H1 (cell line): ENCODE measurements at regions not wholly inside any gene's neighbourhood (a gene's known extent, or its start where the extent isn't known, plus 50 kb on each side); places are given as distances from the start of the nearest gene placed in this dataset.

Source experiments
- CTCF ChIA-PET: fragments of 300-600 bp; sonication (Branson Sonifier 250); formaldehyde crosslinking; loops from one replicate; lab custom pipeline; 2021; ENCODE audit not compliant: partially characterized antibody; lab: Charles Lee
- POLR2A ChIA-PET: fragments of 300-600 bp; sonication (Branson Sonifier 250); formaldehyde crosslinking; loops from one replicate; lab custom pipeline; 2021; ENCODE audit warnings: inconsistent platforms; ENCODE audit not compliant: partially characterized antibody; lab: Charles Lee
- DNase-seq, 2 experiments: peaks; one replicate each; pipeline versions ENCODE4 v3.0.0 to v3.0.0-alpha.2; 2010 to 2022; ENCODE audit warnings: low spot score in 2 of 2, low read depth in 1 of 2, mixed read lengths in 1 of 2
- FAIRE-seq: peaks from 2 replicates; lab custom pipeline; 2011; peaks lifted over from hg19 to GRCh38; lab: Jason Lieb, UNC
- H2AFZ ChIP-seq: 2 replicates; pipeline ENCODE4 v1.8.1; 2012; ENCODE audit warnings: low read length, inconsistent platforms
- H2AK5ac ChIP-seq: 2 replicates; pipeline ENCODE4 v1.6.1; 2013; ENCODE audit warnings: low read depth, low read length
- H2BK120ac ChIP-seq: replicated peaks from 2 replicates; pipeline ENCODE3; 2013; ENCODE audit warnings: low read depth, low read length, inconsistent platforms
- H2BK12ac ChIP-seq: 2 replicates; pipeline ENCODE4 v1.6.1; 2013; ENCODE audit warnings: low read depth, low read length
- H2BK15ac ChIP-seq: 2 replicates; pipeline ENCODE4 v1.6.1; 2013; ENCODE audit warnings: low read length
- H2BK20ac ChIP-seq: 2 replicates; pipeline ENCODE4 v1.6.1; 2013; ENCODE audit warnings: low read length
- H2BK5ac ChIP-seq: 2 replicates; pipeline ENCODE4 v1.6.1; 2013; ENCODE audit warnings: low read depth, low read length
- H3K14ac ChIP-seq: 2 replicates; pipeline ENCODE4 v1.6.1; 2013; ENCODE audit warnings: inconsistent platforms; ENCODE audit not compliant: insufficient read length
- H3K18ac ChIP-seq: 2 replicates; pipeline ENCODE4 v1.6.1; 2013; ENCODE audit warnings: low read length; ENCODE audit errors: extremely low read depth
- H3K23ac ChIP-seq: 2 replicates; pipeline ENCODE4 v1.6.1; 2013; ENCODE audit warnings: inconsistent platforms; ENCODE audit not compliant: insufficient read length
- H3K23me2 ChIP-seq: 2 replicates; pipeline ENCODE4 v1.6.1; 2013; ENCODE audit warnings: low read depth, low read length
- H3K27ac ChIP-seq: 2 replicates; pipeline ENCODE4 v1.6.1; 2011; ENCODE audit warnings: low read depth, low read length, inconsistent platforms
- H3K27me3 ChIP-seq, 4 experiments: replicated peaks in 1 of 4; 1 replicate in 1 of 4; 2 replicates in 3 of 4; pipeline versions ENCODE4 v1.6.1 to v1.8.1; 2011 to 2013; ENCODE audit warnings: low read length in 3 of 4, mild to moderate bottlenecking in 3 of 4, inconsistent platforms in 2 of 4, mixed read lengths in 2 of 4, moderate library complexity in 1 of 4; ENCODE audit not compliant: control insufficient read depth in 3 of 4, insufficient read depth in 3 of 4; ENCODE audit errors: extremely low read depth in 1 of 4
- H3K36me3 ChIP-seq, 4 experiments: 2 replicates each; pipeline versions ENCODE4 v1.6.1 to v1.8.1; 2011 to 2013; ENCODE audit warnings: mild to moderate bottlenecking in 4 of 4, low read length in 3 of 4, moderate library complexity in 2 of 4, control low read depth in 1 of 4, inconsistent platforms in 1 of 4; ENCODE audit not compliant: insufficient read depth in 4 of 4, control insufficient read depth in 2 of 4
- H3K4ac ChIP-seq: replicated peaks from 2 replicates; pipeline ENCODE3; 2013; ENCODE audit warnings: low read length, low read depth, mixed read lengths, inconsistent platforms; ENCODE audit not compliant: insufficient read length
- H3K4me1 ChIP-seq, 4 experiments: replicated peaks in 1 of 4; 1 replicate in 1 of 4; 2 replicates in 3 of 4; pipeline versions ENCODE4 v1.6.1 to v1.8.1; 2011 to 2013; ENCODE audit warnings: low read length in 3 of 4, inconsistent platforms in 2 of 4, mixed read lengths in 1 of 4; ENCODE audit not compliant: insufficient read depth in 4 of 4, control insufficient read depth in 3 of 4
- H3K4me2 ChIP-seq, 2 experiments: 2 replicates each; pipeline versions ENCODE4 v1.6.1 to v1.8.1; 2011 to 2013; ENCODE audit warnings: low read depth in 2 of 2, low read length in 2 of 2, control low read depth in 1 of 2, inconsistent platforms in 1 of 2, mild to moderate bottlenecking in 1 of 2; ENCODE audit not compliant: insufficient read depth in 1 of 2
- H3K4me3 ChIP-seq, 4 experiments: fragments of 200-600, 300-600 bp in 1 of 4; sonication (generic), shearing (Covaris generic), sonication (Bioruptor Twin) in 1 of 4; 2 replicates each; pipeline versions ENCODE4 v1.5.1 to v1.8.1; 2011 to 2016; ENCODE audit warnings: low read length in 4 of 4, low read depth in 3 of 4, control low read depth in 2 of 4, inconsistent platforms in 2 of 4, mild to moderate bottlenecking in 2 of 4, mixed read lengths in 1 of 4, moderate library complexity in 1 of 4; ENCODE audit not compliant: insufficient read depth in 2 of 4; ENCODE audit errors: extremely low read depth in 1 of 4
- H3K56ac ChIP-seq: replicated peaks from 2 replicates; pipeline ENCODE3; 2013; ENCODE audit warnings: low read depth, mild to moderate bottlenecking, mixed read lengths, low read length, inconsistent platforms; ENCODE audit not compliant: insufficient read length
- H3K79me1 ChIP-seq: 2 replicates; pipeline ENCODE4 v1.6.1; 2013; ENCODE audit warnings: low read depth, low read length, control low read depth
- H3K79me2 ChIP-seq, 2 experiments: 2 replicates each; pipeline versions ENCODE4 v1.6.1 to v1.8.1; 2012 to 2013; ENCODE audit warnings: low read length in 2 of 2, mild to moderate bottlenecking in 2 of 2, inconsistent platforms in 1 of 2; ENCODE audit not compliant: insufficient read depth in 2 of 2, control insufficient read depth in 1 of 2
- H3K9ac ChIP-seq, 4 experiments: replicated peaks in 1 of 4; 1 replicate in 1 of 4; 2 replicates in 3 of 4; pipeline versions ENCODE4 v1.6.1 to v1.8.1; 2011 to 2013; ENCODE audit warnings: low read depth in 3 of 4, low read length in 3 of 4, control low read depth in 2 of 4, mild to moderate bottlenecking in 2 of 4, moderate library complexity in 2 of 4, inconsistent platforms in 1 of 4; ENCODE audit errors: extremely low read depth in 1 of 4
- H3K9me3 ChIP-seq, 2 experiments: 2 replicates each; pipeline versions ENCODE4 v1.6.1 to v1.8.1; 2012 to 2013; ENCODE audit warnings: mild to moderate bottlenecking in 2 of 2, moderate library complexity in 2 of 2, control low read depth in 1 of 2, inconsistent platforms in 1 of 2, low read depth in 1 of 2, low read length in 1 of 2, mixed read lengths in 1 of 2; ENCODE audit not compliant: insufficient read depth in 2 of 2
- H4K20me1 ChIP-seq, 2 experiments: replicated peaks in 1 of 2; 2 replicates each; pipeline versions ENCODE3 to v1.8.1; 2011 to 2013; ENCODE audit warnings: inconsistent platforms in 2 of 2, low read length in 2 of 2, mild to moderate bottlenecking in 1 of 2; ENCODE audit not compliant: insufficient read depth in 2 of 2, control insufficient read depth in 1 of 2
- H4K5ac ChIP-seq: 2 replicates; pipeline ENCODE4 v1.6.1; 2013; ENCODE audit warnings: low read length, low read depth, mixed read lengths, inconsistent platforms; ENCODE audit not compliant: insufficient read length
- H4K8ac ChIP-seq: 2 replicates; pipeline ENCODE4 v1.8.0; 2013; ENCODE audit warnings: mild to moderate bottlenecking, moderate library complexity, low read length, inconsistent platforms; ENCODE audit not compliant: insufficient read depth; ENCODE audit errors: extremely low read depth
- H4K91ac ChIP-seq: replicated peaks from 2 replicates; pipeline ENCODE3; 2013; ENCODE audit warnings: low read length, mixed read lengths, inconsistent platforms; ENCODE audit not compliant: insufficient read length
- ASH2L ChIP-seq: fragments of 200-600, 300-600 bp; sonication (generic); IDR thresholded peaks from one replicate; pipeline ENCODE4 v1.7.1; 2017; ENCODE audit warnings: low read length
- CBX8 ChIP-seq: fragments of 300-800, 300-1000 bp; sonication (generic); IDR thresholded peaks from 2 replicates; pipeline ENCODE4 v1.7.1; 2016; ENCODE audit warnings: low read depth, low read length, borderline replicate concordance
- CHD2 ChIP-seq: IDR thresholded peaks from 2 replicates; pipeline ENCODE4 v1.6.1; 2012; ENCODE audit warnings: low read length, improper control_type of control experiment
- EP300 ChIP-seq, 2 experiments: IDR thresholded peaks; 1 replicate in 1 of 2; 2 replicates in 1 of 2; pipeline ENCODE4 v1.6.1; 2011 to 2012; ENCODE audit warnings: low read depth in 2 of 2, low read length in 2 of 2, mild to moderate bottlenecking in 2 of 2, borderline replicate concordance in 1 of 2, inconsistent platforms in 1 of 2, moderate library complexity in 1 of 2
- GTF2F1 ChIP-seq: IDR thresholded peaks from 2 replicates; pipeline ENCODE4 v1.6.1; 2012; ENCODE audit warnings: low read depth, low read length, improper control_type of control experiment, borderline replicate concordance
- HDAC6 ChIP-seq: IDR thresholded peaks from one replicate; pipeline ENCODE4 v1.7.1; 2012; ENCODE audit warnings: low read depth, mild to moderate bottlenecking, inconsistent platforms, low read length, moderate library complexity
- KDM1A ChIP-seq: fragments of 200-600, 300-600 bp; sonication (generic); IDR thresholded peaks from 2 replicates; pipeline ENCODE4 v1.7.1; 2016; ENCODE audit warnings: mild to moderate bottlenecking, low read length, borderline replicate concordance
- RAD21 ChIP-seq, 2 experiments: IDR thresholded peaks in 1 of 2; conservative IDR thresholded peaks in 1 of 2; 2 replicates each; pipeline ENCODE4 v1.6.1; 2011; ENCODE audit warnings: low read depth in 2 of 2, low read length in 2 of 2, improper control_type of control experiment in 1 of 2, inconsistent platforms in 1 of 2, mild to moderate bottlenecking in 1 of 2, moderate library complexity in 1 of 2
- SIRT6 ChIP-seq: IDR thresholded peaks from one replicate; pipeline ENCODE4 v1.7.1; 2012; ENCODE audit warnings: low read length, inconsistent platforms
- SP2 ChIP-seq: IDR thresholded peaks from 2 replicates; pipeline ENCODE4 v1.6.1; 2012; ENCODE audit warnings: mild to moderate bottlenecking, low read length, inconsistent platforms
- TAF1 ChIP-seq: IDR thresholded peaks from 2 replicates; pipeline ENCODE4 v1.6.1; 2011; ENCODE audit warnings: mild to moderate bottlenecking, low read depth, low read length
- ZNF274 ChIP-seq: IDR thresholded peaks from 2 replicates; pipeline ENCODE4 v1.7.0; 2012; ENCODE audit warnings: low read length, borderline replicate concordance; ENCODE audit errors: extremely low read depth
- WGBS, 2 experiments: shearing (Covaris generic) in 1 of 2; methylation state at CpG; one replicate each; pipeline versions ENCODE4 v1.1.6 to v1.1.7; 2013 to 2015; ENCODE audit warnings: low lambda C conversion rate in 2 of 2, mixed read lengths in 2 of 2, inconsistent platforms in 1 of 2, low coverage in 1 of 2, missing lambda C conversion rate in 1 of 2; ENCODE audit not compliant: insufficient replicate concordance in 2 of 2, insufficient coverage in 1 of 2, insufficient read length in 1 of 2; ENCODE audit errors: extremely low coverage in 1 of 2, missing lambda C conversion rate in 1 of 2; 5-methylcytosine and 5-hydroxymethylcytosine counted together
- TF ChIP-seq, protein P1 (sequence below): IDR thresholded peaks from 2 replicates; pipeline ENCODE4 v1.6.1; 2012; ENCODE audit warnings: inconsistent platforms

DNA sequence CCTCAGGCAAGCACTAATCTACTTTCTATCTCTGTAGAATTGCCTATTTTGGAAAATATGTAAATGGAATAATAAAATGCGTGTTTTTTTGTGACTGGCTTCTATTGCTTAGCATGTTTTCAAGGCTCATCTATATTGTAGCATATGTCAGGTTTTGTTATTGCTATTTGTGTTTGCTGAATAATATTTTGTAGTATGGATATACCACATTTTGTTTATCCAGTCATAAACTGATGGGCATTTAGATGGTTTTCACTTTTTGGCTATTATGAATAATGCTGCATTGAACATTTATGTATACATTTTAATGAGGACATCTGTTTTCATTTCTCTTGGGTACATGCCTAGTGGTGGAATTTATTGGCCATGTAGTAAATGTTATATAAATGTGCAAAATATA lies 183.3 kb upstream of the ZP4 start:
- FAIRE-seq: no peak
- POLR2A ChIA-PET: no interaction called here
- CTCF ChIA-PET: interaction anchor here (2.3 kb wide), 1 partner anchor 210 kb away, joined by 6 read pairs; no protein-coding TSS in a partner anchor

More for the DNA sequence above, 183.3 kb upstream of the ZP4 start:
- Histone ChIP-seq H4K5ac (no peak overlapping the region), H2BK120ac (no peak overlapping the region), H2BK12ac (no peak overlapping the region), H4K91ac (no peak overlapping the region), H2AK5ac (no peak overlapping the region), H2BK5ac (no peak overlapping the region), H3K18ac (no peak overlapping the region), H3K56ac (no peak overlapping the region), H4K20me1 (no peaks in the 10 kb centered on the region), H3K4me1 (no peaks in the 10 kb centered on the region), H3K9me3 (peaks cover 2% of the 10 kb centered on the region in 2 experiments; a peak in 1 of 4 replicates), H3K4me2 (no peak overlapping the region), H4K8ac (no peak overlapping the region), H2AFZ (no peak overlapping the region), H3K27ac (no peak overlapping the region), H2BK15ac (no peak overlapping the region), H3K14ac (no peak overlapping the region), H3K79me1 (no peaks in the 10 kb centered on the region), H3K79me2 (no peaks in the 10 kb centered on the region), H3K23ac (no peak overlapping the region), H3K4ac (no peak overlapping the region), H3K36me3 (no peaks in the 10 kb centered on the region), H2BK20ac (no peak overlapping the region), H3K4me3 (no peak overlapping the region), H3K23me2 (no peaks in the 10 kb centered on the region), H3K27me3 (no peaks in the 10 kb centered on the region), H3K9ac (no peak overlapping the region)
- 96% methylated on average over 1 of the region's 1 CpG; no CpG with 5 or more reads in 1 of the 2 experiments for WGBS, 2 experiments
- TF ChIP-seq GTF2F1: no peak
- no peak for TF ChIP-seq ZNF274
- no peak for TF ChIP-seq KDM1A
- TF ChIP-seq TAF1: no peak
- TF ChIP-seq ASH2L: no peak
- TF ChIP-seq, protein P1, sequence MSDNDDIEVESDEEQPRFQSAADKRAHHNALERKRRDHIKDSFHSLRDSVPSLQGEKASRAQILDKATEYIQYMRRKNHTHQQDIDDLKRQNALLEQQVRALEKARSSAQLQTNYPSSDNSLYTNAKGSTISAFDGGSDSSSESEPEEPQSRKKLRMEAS: no peak
- no peak for TF ChIP-seq RAD21 (IDR thresholded peaks at IDR 0.05 in 1 of 2, conservative IDR thresholded peaks at IDR 0.05 in 1 of 2; ENCODE audit: low read depth in 2 of 2, low read length in 2 of 2)
- no peak for TF ChIP-seq EP300 (IDR thresholded peaks at IDR 0.05; ENCODE audit: borderline replicate concordance in 1 of 2, low read depth in 2 of 2, low read length in 2 of 2)
- no peak for TF ChIP-seq HDAC6
- no peak for TF ChIP-seq SIRT6
- TF ChIP-seq CHD2: no peak
- TF ChIP-seq CBX8: no peak
- no peak for TF ChIP-seq SP2
- no peak for DNase-seq
